Stimulated activated CD4-positive, alpha-beta T cell treated with anti-CD3 and anti-CD28 coated beads, Interleukin-1b, Interleukin-23, amount 100 ng/mL, for 48 hours (primary cell): ENCODE measurements at regions not wholly inside any gene's neighbourhood (a gene's known extent, or its start where the extent isn't known, plus 50 kb on each side); places are given as distances from the start of the nearest gene placed in this dataset.
"Not testable (repeated sequence)": the region's sequence is repeated elsewhere in the genome, so short reads cannot be mapped to it uniquely, and the experiment has no call there.

Source experiments
- DNase-seq: peaks from one replicate; pipeline ENCODE4 v3.0.0-alpha.2; 2020

DNA sequence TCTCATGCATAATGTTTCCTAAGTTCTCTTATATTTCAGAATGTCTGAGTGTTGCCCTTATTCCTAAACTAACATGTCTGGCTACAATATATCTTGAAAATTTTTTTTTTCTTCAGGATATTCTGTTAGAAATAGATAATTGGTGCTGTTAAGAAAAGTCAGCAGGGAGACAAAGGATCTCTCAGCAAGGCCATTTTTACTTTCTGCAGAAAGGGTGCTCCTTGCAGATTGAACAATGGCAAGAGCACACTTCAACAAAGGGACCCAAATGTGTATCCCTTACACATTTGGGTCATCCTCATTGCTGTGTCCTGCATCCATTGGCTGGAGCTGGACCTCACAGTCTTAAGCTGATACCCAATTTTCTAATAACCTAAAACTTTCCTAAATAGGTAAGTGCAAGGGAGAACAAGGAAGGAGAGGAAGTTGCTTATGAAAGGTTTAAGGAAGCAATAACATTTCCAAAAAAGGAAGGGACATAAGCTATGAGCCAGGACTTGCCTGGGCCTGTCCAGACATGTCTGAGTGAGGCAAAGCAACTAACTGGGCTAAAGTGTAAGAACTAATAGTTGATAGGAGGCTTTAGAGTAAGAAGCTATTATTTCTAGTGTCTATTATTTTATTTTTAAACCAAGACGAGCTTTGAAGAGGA, 429.6 kb downstream of the BCKDHB start:
- no peak for DNase-seq

DNA sequence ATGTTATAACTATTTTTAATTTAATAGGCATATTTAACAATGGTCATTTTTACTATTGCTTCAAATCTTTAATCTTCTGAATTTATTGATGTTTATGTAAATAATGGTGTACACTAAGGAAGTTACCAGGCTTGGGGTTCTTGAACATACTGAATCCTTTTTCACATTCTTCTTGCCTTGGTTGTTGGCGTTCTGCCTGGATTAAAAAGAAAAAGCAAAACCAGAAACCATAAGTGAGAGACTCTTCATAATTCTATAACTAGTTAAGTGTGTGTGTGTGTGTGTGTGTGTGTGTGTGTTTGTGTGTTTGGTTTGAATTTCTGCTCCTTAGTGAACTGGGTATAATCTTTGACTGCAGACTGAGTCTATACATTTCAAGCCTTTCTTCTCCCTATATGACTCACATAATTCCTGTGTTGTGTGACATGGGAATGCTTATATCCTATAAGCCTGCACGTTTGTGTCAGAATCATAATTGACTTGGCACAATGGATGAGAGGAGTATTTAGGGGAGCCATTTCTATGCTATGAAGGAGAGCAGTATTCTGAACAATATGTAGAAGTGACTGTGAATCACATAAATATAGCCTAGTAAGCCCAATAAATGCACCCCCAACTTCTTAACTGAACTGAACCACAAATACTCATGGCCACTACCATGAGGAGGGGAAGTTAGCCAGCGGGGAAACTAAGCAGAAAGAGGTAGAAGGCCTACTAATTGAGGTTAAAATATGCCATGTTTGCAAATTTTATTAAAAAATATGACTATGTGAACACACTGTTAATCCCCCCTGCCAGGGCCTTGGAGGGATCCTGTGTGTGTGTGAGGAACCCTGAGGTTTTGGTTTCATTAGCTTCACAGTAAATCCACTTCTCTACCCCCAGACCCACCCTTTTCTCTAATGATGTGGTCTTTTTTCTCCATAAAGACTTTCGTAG, 425.5 kb downstream of the BCKDHB start:
- no peak for DNase-seq

DNA sequence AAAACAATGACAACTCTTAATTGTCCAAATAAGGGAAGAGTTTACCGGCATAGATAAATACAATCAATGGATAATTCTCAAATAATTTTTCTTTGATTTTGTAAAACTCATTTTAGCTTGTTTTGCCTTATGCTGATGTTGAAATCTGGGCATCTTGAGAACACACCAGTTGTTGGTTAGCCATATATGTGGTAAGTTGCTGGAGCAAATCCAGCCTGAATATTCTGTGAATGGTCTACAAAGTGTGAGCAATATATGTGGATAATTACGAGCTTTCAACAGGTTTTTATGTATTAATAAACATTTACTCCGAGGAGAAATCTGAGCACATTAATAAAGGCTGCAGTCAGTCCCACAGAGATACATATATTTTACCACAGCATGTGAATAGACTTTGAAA, 423.6 kb downstream of the BCKDHB start:
- DNase-seq: no peak

DNA sequence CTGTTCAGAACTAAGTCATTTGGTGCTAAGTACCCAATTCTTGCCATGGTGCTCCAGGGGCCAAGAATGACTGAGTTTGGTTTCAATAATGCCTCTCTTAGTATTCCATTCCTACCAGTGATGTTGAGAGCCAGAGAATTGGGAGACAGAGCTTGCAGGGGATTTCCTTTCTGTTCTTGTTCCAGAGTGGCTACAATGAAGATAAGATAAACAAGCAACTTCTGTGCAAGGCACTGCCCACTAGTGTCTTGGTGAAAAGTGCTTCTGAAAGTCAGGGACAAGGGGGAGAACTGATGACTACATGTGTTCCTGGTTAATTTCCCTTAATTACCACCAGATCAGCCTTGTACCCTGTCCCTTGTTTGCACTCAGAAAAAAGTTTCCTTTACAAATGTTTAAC, 421.6 kb downstream of the BCKDHB start:
- DNase-seq: no peak

DNA sequence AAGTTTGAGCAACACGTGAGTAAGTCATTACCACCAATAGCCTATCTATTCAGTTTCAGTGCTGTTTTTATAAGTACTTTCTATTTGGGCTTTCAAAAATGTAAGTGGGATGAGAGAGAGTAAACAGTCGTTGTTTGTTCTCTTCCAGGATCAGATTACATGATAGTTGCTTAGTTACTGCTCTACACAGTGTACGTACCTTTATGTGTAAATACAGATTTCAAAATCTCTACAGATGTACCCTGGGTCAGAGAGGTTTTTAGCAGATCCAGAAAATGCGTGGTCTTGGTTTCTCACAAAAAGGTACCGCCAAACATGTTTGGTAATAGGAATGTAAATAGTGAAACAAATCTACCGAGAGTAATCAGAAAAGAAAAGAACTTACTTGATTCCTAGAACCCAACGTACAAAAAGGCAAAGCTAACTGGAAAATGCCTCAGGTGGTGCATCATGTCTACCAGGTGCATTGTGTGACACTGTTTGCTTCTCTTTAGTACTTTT, 421.1 kb downstream of the BCKDHB start:
- no peak for DNase-seq

DNA sequence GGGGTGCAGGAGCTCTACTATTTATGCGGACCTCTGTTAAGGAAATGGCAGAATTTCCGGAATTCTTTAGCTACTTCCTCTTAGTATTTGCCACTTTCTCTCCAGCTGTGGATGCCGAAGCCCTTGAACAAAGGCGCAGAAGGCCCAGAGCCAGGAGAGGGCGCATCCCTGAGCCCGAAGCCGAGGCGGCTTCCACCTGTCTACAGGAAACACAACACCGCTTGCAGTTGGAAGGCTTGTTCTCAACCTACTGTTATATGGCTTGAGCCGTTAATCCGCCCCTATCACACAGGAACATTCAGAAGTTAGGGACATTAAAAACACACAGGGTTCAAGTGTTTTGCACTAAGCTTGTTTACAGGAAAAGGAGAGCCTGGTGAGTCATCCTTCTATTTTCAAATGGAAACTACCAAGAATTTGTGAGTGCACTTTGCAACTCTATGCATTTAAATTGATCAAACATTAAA, 417.1 kb downstream of the BCKDHB start:
- no peak for DNase-seq

DNA sequence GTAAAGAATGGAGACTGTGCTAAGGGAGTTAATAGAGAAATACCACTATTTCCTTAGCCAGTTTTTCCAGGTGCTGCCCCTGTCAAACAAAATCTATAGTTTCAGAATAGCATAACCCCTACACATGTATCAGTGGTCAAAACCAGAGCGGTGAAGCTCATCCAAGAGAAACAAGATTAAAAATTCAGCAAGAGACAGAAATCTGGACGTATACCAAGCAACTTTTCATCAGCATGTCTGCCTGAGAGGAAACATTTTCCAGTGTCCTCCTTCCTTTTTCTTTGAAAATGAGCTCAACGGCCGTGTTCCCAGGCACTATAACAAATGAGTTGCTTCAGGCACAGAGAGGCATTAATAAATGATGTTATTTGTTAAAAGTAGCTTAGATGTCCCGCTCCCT, 416.5 kb downstream of the BCKDHB start:
- DNase-seq: no peak

DNA sequence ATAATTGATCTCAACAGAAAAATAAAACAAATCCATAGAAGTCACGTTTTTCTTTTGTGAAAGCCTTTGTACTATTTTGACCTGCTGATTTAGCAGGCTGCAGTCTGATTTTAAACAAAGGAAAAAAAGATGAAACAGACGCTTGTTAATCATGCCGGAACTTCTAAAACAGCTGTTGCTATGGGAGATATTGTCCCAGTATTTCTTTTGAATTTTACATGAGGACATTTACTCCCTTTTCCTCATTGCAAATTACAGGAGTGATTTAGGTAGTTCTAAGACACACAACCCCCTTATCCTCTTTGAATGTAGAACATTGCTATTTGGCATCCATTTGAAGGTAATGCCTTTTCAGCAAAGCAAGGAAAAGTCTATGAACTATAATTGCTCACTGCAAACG, 416.1 kb downstream of the BCKDHB start:
- no peak for DNase-seq

DNA sequence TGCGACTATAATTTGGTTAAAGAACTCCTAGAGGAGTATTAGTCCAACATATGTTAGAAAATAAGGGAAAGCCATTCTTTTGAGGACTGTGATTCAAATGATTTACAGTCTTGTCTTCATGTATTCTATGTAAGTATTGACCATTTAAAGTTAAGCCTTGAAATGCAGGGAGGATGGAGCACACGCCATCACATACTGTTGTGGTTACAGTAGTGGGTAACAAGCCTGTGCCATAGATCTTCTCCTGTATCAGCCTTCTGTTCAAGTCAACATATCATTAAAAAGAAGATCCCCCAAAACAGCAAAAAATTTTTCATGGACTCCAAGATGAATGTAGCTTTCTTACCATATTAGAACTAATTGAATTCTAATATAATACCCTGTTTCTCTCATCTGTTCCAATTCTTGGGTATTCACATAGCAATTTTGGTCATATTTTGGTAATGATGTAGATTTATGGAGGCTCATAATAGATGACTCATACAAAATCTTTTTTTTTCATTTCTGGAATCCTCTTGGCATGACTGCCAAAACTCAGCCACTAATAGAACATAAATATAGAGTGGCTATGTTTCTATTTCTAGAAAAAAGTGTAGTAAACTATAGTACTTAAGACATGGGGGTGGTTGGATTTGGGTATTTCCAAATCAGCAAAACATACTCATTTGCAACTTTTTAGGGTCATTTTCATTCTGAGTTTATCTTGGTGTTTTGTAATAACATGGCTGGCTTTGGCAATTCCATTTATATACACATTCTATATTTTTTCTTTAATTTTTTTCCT, 413.5 kb downstream of the BCKDHB start:
- DNase-seq: no peak

DNA sequence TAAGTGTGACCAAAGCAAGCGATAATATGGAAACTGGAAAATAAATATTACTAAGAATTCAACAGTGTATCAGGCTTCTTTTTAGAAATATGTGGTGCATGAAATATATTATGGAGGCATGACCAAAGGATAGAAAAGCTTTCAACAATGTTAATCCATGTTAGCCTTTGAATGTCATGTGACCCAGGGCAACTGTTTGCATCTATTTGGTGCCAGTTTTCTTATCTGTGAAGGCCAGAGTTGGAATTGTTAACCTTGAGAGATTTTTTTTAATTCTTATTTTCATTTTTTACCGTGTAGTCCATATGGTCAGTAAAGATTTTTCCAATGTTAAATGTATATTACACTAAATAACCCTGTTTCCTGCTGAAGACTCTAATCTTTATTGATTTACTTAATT, 411.1 kb downstream of the BCKDHB start:
- DNase-seq: no peak

DNA sequence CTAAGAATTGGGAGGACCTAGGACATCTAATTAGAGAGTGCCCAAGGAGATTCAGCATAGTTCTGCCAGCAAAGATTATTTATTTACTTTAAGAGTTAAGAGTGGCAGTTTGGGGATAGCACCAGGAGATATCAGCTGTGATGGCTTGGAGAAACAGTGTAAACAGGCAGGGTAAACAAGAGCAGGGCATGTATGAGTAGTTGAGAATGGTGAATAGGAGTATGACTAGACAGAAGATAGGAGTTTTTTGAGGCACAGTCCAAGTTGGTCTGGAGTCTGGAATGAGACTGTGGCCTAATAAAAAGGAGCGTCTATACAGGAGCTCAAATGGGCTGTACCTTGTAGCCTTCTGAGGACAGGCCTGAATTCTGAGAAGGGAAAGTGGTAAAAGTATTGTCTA, 404.1 kb downstream of the BCKDHB start:
- not testable (repeated sequence) for DNase-seq

DNA sequence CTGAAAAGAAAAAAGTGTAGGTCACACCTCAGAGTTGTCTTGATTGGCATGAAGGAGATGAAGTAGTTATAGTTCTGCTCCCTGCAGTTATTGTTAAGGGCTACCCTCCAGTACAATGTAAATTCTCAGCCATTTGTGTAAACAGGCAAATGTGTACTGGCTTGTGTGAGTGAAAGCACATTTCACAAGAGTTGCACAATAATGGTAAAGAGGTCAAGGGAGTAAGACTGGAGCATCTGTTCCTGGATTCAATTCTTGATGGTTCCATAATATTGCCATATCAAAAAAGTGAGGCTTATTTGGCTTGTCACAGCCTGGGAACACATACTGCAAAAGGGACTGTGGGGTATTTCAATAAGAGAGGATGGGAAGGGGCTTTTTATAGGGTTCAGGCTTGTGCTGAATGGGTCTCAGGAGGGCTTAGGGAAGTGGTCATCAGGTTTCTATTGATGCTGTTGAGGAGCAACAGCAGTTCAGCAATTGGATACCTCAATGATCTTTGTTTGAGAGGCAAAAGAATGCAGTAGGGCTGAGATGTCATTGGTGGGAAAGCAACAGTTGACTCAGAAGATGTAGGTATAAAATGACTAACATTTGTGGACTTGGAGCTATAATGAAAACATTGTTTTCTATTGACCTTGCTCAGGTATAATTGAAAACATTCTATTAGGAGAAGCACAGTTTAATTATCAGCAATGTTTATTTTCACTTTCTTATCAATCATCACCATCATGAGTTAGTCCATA, 402.6 kb downstream of the BCKDHB start:
- DNase-seq: no peak

DNA sequence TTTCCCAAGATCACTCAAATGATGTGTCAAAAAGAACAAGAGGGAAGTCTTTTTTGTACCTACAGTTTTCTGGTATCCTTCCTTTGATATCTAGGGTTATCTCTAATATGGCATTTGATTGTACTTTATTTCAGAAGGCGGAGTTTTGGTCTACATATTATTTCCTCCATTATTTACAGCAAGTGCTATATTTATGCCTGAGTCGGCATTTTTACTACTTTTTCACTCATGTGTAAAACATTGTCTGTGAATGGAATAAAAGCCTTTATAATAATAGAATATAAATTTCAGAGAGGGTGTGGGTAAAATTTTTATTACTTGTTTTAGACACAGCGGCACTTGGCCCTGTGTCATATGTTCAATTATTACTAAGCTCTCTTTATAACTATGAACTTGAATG, 398.4 kb downstream of the BCKDHB start:
- DNase-seq: no peak

DNA sequence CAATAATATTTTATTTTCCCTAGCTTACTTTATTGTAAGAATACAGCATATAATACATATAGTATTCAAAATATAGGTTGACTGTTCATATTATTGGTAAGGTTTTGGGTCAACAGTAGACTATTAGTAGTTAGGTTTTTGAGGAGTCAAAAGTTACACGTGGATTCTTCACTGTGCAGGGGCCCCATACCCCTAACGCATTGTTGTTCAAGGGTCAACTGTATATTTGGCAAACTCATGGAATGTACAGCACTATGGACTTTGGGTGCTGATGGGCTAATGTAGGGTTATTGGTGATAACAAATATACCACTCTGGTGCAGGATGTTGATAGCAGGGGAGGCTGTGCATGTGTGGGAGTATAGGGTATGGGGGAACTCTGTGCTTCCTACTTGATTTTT, 397.2 kb downstream of the BCKDHB start:
- no peak for DNase-seq

DNA sequence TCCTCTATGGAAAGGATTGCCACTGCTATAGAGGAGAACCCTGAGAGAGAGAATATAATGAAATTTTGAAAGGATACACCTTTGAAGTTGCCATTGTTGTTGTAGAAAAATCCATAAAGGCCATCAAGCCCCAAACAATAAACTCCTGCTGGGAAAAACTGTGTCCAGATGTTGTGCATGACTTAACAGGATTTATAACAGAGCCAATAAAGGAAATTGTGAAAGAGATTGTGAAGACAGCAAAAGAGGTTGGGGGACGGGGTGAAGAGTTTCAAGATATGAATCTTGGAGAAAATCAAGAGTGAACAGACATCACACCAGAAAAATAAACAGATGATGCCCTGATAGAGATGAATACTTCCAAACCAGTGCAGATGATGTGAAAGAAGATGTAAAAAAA, 396.4 kb downstream of the BCKDHB start:
- no peak for DNase-seq

DNA sequence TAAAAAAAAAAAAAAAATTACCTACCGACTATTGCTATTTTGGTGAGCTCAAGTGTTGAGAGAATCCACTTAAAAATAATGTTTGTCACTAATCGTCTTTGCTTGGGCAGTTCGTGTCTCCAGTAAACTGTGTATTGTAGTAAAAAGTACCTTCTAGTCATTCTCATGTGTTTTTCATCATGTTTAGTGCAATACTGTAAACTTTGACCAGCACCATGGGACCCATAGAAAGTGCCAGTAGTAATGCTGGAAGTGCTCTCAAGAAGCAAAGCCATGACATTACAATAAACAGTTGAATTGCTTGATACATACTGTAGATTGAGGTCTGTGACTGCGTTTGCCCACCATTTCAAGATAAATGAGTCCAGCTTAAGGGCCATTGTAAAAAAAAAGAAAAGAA, 395.2 kb downstream of the BCKDHB start:
- no peak for DNase-seq

DNA sequence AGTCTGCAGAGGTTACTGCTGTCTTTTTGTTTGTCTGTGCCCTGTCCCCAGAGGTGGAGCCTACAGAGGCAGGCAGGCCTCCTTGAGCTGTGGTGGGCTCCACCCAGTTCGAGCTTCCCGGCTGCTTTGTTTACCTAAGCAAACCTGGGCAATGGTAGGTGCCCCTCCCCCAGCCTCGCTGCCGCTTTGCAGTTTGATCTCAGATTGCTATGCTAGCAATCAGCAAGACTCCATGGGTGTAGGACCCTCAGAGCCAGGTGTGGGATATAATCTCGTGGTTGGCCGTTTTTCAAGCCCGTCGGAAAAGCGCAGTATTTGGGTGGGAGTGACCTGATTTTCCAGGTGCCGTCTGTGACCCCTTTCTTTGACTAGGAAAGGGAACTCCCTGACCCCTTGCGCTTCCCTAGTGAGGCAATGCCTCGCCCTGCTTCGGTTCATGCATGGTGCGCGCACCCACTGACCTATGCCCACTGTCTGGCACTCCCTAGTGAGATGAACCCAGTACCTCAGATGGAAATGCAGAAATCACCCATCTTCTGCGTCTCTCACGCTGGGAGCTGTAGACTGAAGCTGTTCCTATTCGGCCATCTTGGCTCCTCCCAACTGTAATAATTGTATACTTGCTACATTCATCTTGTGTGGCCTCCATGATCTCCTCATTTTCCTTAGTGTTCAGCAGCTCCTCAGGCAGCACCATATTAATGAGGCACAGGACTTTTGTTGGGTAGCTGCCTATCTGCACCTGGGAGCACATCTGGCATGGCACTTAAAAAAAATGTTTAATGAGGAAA, 391.4 kb downstream of the BCKDHB start:
- DNase-seq: not testable (repeated sequence)

DNA sequence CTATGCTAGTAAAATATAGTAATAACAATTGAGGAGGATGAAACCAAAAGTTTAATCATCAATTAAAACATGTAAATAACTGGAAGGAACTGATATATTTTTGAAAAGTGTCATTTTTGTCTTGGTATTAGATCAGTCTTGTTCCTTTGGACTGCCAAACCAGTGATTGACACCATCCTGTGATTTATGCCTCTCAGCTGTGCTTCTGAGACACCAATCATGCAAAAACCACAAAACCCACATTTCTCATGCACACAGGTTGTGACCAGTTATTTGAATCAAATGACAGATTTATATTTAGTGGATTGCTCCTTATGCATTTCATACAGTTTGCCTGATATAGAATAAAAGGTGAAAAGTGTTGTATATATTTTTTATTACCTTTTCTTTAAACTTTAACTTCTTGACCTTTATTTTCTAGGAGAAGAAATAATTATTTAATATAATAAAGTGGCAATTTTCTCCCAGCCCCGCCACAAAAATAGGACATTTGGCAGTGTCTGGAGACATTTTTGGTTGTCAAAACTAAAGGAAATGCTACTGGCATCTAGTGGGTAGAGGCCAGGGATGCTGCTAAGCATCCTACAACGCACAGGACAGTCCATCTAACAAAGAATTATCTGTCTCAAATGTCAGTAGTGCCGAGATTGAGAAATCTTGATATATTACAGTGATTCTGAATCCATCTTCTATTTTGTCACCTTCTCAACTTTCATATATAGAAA, 383.6 kb downstream of the BCKDHB start:
- DNase-seq: no peak

DNA sequence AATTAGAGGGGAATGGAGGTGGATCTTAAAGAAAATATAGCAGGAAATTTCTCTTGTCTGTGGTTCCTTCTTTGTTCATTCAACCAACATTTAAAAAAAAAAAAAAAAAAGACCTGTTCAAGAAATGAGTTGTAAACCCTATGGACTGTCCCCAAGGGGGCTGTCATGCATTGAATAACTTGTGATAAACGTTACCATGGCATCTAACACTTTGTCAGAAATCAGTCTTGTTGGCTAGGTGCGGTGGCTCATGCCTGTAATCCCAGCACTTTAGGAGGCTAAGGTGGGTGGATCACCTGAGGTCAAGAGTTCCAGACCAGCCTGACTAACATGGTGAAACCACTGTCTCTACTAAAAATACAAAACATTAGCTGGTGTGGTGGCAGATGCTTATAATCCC, 381.7 kb downstream of the BCKDHB start:
- DNase-seq: no peak

DNA sequence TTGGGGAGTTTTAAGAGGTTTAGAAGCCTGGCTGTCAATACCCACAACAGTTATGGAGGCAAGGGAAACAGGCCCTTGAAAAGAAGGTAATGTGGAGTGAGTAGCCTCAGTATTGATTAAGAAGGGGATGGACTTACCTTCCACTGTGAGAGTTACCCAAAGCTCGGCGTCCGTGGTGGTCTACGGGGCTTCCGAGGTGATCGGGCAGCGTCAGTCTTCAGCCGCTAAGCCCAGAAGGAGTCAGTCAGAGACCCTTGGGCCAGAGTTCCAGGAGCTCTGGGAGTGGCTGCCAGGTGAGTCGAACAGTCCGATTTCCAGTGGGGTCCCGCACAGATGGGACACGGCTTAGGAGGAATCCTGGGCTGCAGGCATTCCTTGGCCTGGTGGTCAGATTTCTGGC, 379.0 kb downstream of the BCKDHB start:
- DNase-seq: not testable (repeated sequence)

DNA sequence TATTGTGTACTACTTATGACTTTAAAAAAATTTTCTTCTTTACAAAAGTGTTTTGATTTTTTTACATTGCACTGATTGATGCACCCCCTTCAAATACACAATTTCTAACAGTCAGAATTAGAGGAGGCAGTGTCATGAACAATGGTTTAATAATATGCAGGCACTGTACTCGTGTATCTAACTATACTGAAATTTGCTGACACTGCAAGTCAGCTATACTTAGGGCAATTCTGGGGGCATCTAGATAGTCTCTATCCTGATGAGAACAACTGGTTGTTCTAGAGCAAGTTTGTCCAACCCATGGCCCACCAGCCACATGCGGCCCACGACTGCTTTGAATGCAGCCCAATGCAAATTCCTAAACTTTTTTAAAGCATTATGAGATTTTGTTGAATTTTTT, 375.6 kb downstream of the BCKDHB start:
- no peak for DNase-seq
